Loucy (cell line): ENCODE measurements at regions not wholly inside any gene's neighbourhood (a gene's known extent, or its start where the extent isn't known, plus 50 kb on each side); places are given as distances from the start of the nearest gene placed in this dataset.
A peak's percentile ranks its signal among the peaks of the same experiment; 100 is the strongest.

Source experiments
- H2AFZ ChIP-seq: fragments of 200-600 bp; sonication (generic); 2 replicates; pipeline ENCODE4 v1.6.0; 2016; ENCODE audit warnings: antibody characterized with exemption, mild to moderate bottlenecking, low read length, moderate library complexity
- H3F3A ChIP-seq: fragments of 200-600 bp; 2 replicates; pipeline ENCODE4 v1.6.0; 2016; ENCODE audit warnings: antibody characterized with exemption, low read depth, mild to moderate bottlenecking
- H3K27me3 ChIP-seq: fragments of 200-600 bp; sonication (generic); 2 replicates; pipeline ENCODE4 v1.6.1; 2014; ENCODE audit warnings: low read length, mild to moderate bottlenecking; ENCODE audit not compliant: insufficient read depth, poor library complexity, severe bottlenecking
- H3K36me3 ChIP-seq: fragments of 200-600 bp; sonication (generic); 2 replicates; pipeline ENCODE4 v1.6.1; 2016; ENCODE audit warnings: low read length; ENCODE audit not compliant: insufficient read depth
- H3K4me1 ChIP-seq: fragments of 200-600 bp; sonication (generic); 2 replicates; pipeline ENCODE4 v1.5.1; 2014; ENCODE audit warnings: low read length, mild to moderate bottlenecking; ENCODE audit not compliant: insufficient read depth, poor library complexity, severe bottlenecking
- H3K4me2 ChIP-seq: fragments of 200-600 bp; sonication (generic); 2 replicates; pipeline ENCODE4 v1.6.0; 2014; ENCODE audit warnings: antibody characterized with exemption, low read length, low read depth, mild to moderate bottlenecking; ENCODE audit not compliant: poor library complexity, severe bottlenecking
- H3K4me3 ChIP-seq: fragments of 200-600 bp; sonication (generic); 2 replicates; pipeline ENCODE4 v1.5.1; 2014; ENCODE audit warnings: low read length, mild to moderate bottlenecking, mixed read lengths; ENCODE audit not compliant: poor library complexity, severe bottlenecking
- H3K79me2 ChIP-seq: fragments of 200-600 bp; sonication (generic); 2 replicates; pipeline ENCODE4 v1.6.1; 2014; ENCODE audit warnings: low read length; ENCODE audit not compliant: insufficient read depth
- H3K9ac ChIP-seq: fragments of 200-600 bp; sonication (generic); 2 replicates; pipeline ENCODE4 v1.6.0; 2014; ENCODE audit warnings: mild to moderate bottlenecking, low read depth, low read length, moderate library complexity; ENCODE audit not compliant: poor library complexity, severe bottlenecking
- H3K9me2 ChIP-seq: fragments of 200-600 bp; sonication (generic); replicated peaks from 2 replicates; pipeline ENCODE4 v1.6.1; 2016; ENCODE audit warnings: low read depth, low read length, mixed read lengths
- H3K9me3 ChIP-seq: fragments of 200-600 bp; sonication (generic); 2 replicates; pipeline ENCODE4 v1.6.1; 2014; ENCODE audit warnings: mild to moderate bottlenecking, antibody characterized with exemption, low read length, low read depth; ENCODE audit not compliant: insufficient read depth
- H4K20me1 ChIP-seq: fragments of 200-600 bp; sonication (generic); 2 replicates; pipeline ENCODE4 v1.6.0; 2014; ENCODE audit warnings: antibody characterized with exemption, low read length, mild to moderate bottlenecking; ENCODE audit not compliant: insufficient read depth, poor library complexity, severe bottlenecking
- EZH2phosphoT487 ChIP-seq: fragments of 200-600 bp; IDR thresholded peaks from 2 replicates; pipeline ENCODE4 v1.6.1; 2018; ENCODE audit warnings: antibody characterized with exemption, mild to moderate bottlenecking, moderate library complexity, borderline replicate concordance
- TF ChIP-seq, protein P1 (sequence below): fragments of 200-600 bp; sonication (generic); conservative IDR thresholded peaks from 2 replicates; pipeline ENCODE4 v1.5.1; 2014; ENCODE audit warnings: mild to moderate bottlenecking, antibody characterized with exemption, low read length

- no peak for TF ChIP-seq EZH2phosphoT487
- TF ChIP-seq, protein P1, sequence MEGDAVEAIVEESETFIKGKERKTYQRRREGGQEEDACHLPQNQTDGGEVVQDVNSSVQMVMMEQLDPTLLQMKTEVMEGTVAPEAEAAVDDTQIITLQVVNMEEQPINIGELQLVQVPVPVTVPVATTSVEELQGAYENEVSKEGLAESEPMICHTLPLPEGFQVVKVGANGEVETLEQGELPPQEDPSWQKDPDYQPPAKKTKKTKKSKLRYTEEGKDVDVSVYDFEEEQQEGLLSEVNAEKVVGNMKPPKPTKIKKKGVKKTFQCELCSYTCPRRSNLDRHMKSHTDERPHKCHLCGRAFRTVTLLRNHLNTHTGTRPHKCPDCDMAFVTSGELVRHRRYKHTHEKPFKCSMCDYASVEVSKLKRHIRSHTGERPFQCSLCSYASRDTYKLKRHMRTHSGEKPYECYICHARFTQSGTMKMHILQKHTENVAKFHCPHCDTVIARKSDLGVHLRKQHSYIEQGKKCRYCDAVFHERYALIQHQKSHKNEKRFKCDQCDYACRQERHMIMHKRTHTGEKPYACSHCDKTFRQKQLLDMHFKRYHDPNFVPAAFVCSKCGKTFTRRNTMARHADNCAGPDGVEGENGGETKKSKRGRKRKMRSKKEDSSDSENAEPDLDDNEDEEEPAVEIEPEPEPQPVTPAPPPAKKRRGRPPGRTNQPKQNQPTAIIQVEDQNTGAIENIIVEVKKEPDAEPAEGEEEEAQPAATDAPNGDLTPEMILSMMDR = no peak
- Histone ChIP-seq H2AFZ (no peak overlapping the region), H3K9me2 (no peaks in the 10 kb centered on the region), H3K9ac (no peak overlapping the region), H3K4me3 (no peak overlapping the region), H3K79me2 (no peaks in the 10 kb centered on the region), H3K4me2 (no peak overlapping the region), H3K36me3 (no peaks in the 10 kb centered on the region), H3F3A (no peaks in the 10 kb centered on the region), H4K20me1 (no peaks in the 10 kb centered on the region), H3K9me3 (no peaks in the 10 kb centered on the region), H3K4me1 (no peaks in the 10 kb centered on the region), H3K27me3 (no peaks in the 10 kb centered on the region)
Measured at GRCh38 chr3:66552846-66553245, 52.0 kb upstream of the LRIG1 start.

DNA sequence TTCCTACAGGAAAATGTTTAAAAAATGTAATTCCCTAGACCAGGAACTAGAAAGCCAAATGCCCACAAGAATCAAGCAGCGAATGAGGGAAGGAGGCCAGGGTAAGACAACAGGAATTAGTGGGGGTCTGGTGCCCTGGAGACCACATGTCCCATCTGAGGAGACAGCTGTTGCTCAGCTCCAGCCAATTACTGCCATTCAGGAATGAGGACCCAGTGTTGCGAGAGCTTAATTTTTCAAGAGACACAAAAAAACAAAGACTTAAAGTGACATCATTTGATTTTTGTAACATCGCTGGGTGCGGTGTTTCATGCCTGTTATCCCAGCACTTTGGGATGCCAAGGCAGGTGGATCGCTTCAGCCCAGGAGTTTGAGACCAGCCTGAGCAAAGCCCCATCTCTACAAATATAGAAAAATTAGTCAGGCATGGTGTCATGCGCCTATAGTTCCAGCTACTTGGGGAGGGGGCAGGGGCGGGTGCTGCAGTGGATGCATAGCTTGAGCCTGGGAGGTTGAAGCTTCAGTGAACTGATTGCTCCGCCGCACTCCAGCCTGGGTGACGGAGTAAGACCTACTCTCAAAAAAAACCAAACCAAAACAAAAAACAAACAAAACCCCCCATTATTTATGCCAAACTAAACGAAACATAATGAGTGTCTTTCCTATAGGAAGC, 52.8 kb upstream of the LRIG1 start:
- H3K27me3 ChIP-seq = no peaks in the 10 kb centered on the region
- H3K4me2 ChIP-seq = peak overlapping the region; percentile 1
- H4K20me1 ChIP-seq = no peaks in the 10 kb centered on the region
- no peaks in the 10 kb centered on the region for H3K79me2 ChIP-seq
- no peak for TF ChIP-seq EZH2phosphoT487
- TF ChIP-seq, protein P1 = no peak
- no peaks in the 10 kb centered on the region for H3K36me3 ChIP-seq
- H3K9ac ChIP-seq = no peak overlapping the region
- H2AFZ ChIP-seq = no peak overlapping the region
- no peak overlapping the region for H3K4me3 ChIP-seq
- H3F3A ChIP-seq = no peaks in the 10 kb centered on the region
- H3K9me3 ChIP-seq = no peaks in the 10 kb centered on the region
- no peaks in the 10 kb centered on the region for H3K4me1 ChIP-seq
- H3K9me2 ChIP-seq = no peaks in the 10 kb centered on the region

GRCh38 chr3:66554178-66554577, 53.4 kb upstream of the LRIG1 start:
- Histone ChIP-seq H3K4me2 (peak overlapping the region; percentile 1), H3K9me3 (no peaks in the 10 kb centered on the region), H3F3A (no peaks in the 10 kb centered on the region), H3K9ac (no peak overlapping the region), H3K36me3 (no peaks in the 10 kb centered on the region), H3K9me2 (no peaks in the 10 kb centered on the region), H4K20me1 (no peaks in the 10 kb centered on the region), H3K27me3 (no peaks in the 10 kb centered on the region), H3K4me3 (no peak overlapping the region), H2AFZ (no peak overlapping the region), H3K79me2 (no peaks in the 10 kb centered on the region), H3K4me1 (no peaks in the 10 kb centered on the region)
- TF ChIP-seq, protein P1 = no peak
- no peak for TF ChIP-seq EZH2phosphoT487
